Gastroesophageal sphincter (tissue), 4 donors: ENCODE measurements at regions not wholly inside any gene's neighbourhood (a gene's known extent, or its start where the extent isn't known, plus 50 kb on each side); places are given as distances from the start of the nearest gene placed in this dataset.
A peak's percentile ranks its signal among the peaks of the same experiment; 100 is the strongest.

Experiments
- ATAC-seq: fragments of 150-250 bp; one replicate; pipeline ENCODE4 v1.9.1; 2016; ENCODE audit warnings: mild to moderate bottlenecking, moderate library complexity
- H3K27ac ChIP-seq, 4 donors: fragments of 200-600 bp; sonication (generic) in 3 of 4; 1 replicate in 3 of 4; 2 replicates in 1 of 4; pipeline ENCODE4 v1.5.1; 2016 to 2019
- H3K27me3 ChIP-seq: fragments of 200-600 bp; sonication (generic); one replicate; pipeline ENCODE4 v1.5.1; 2019
- H3K36me3 ChIP-seq, 2 donors: fragments of 200-600 bp; sonication (generic); one replicate each; pipeline ENCODE4 v1.5.1; 2019; ENCODE audit warnings: control low read depth in 1 of 2
- H3K4me1 ChIP-seq, 3 donors: fragments of 200-600 bp; sonication (generic); 1 replicate in 2 of 3; 2 replicates in 1 of 3; pipeline ENCODE4 v1.5.1; 2016 to 2019; ENCODE audit warnings: control low read depth in 2 of 3
- H3K4me3 ChIP-seq, 2 donors: fragments of 200-600 bp; sonication (generic); one replicate each; pipeline ENCODE4 v1.5.1; 2019; ENCODE audit warnings: mild to moderate bottlenecking in 1 of 2, moderate library complexity in 1 of 2
- H3K9me3 ChIP-seq, 3 donors: fragments of 200-600 bp; sonication (generic); one replicate each; pipeline ENCODE4 v1.5.1; 2017 to 2019; ENCODE audit warnings: control low read depth in 2 of 3
- CTCF ChIP-seq, 4 experiments: fragments of 200-600 bp in 2 of 4; fragments of 450-650 bp in 2 of 4; sonication (generic) in 1 of 4; IDR thresholded peaks; one replicate each; pipeline ENCODE4 v1.5.1; 2017 to 2019; ENCODE audit warnings: antibody characterized with exemption in 4 of 4, mild to moderate bottlenecking in 2 of 4, moderate library complexity in 2 of 4
- EP300 ChIP-seq: sonication (generic); formaldehyde crosslinking; IDR thresholded peaks from one replicate; pipeline ENCODE4 v1.6.1; 2017; ENCODE audit warnings: antibody characterized with exemption, mild to moderate bottlenecking
- POLR2A ChIP-seq, 2 donors: fragments of 450-650 bp; IDR thresholded peaks; one replicate each; pipeline ENCODE4 v1.6.1; 2017; ENCODE audit warnings: antibody characterized with exemption in 2 of 2, mild to moderate bottlenecking in 2 of 2, moderate library complexity in 1 of 2
- POLR2AphosphoS5 ChIP-seq: sonication (generic); formaldehyde crosslinking; IDR thresholded peaks from one replicate; pipeline ENCODE4 v1.6.1; 2017; ENCODE audit warnings: antibody characterized with exemption
- WGBS, 2 donors: methylation state at CpG; one replicate each; pipeline ENCODE4 v1.1.5; 2018; ENCODE audit warnings: low coverage in 1 of 2; 5-methylcytosine and 5-hydroxymethylcytosine counted together

GRCh38 chr18:48477348-48477747 is 61.5 kb upstream of the CTIF start:
- no peak for ATAC-seq
- Histone ChIP-seq H3K9me3 (peaks cover 0 to 5% (median 0%) of the 10 kb centered on the region in 3 donors), H3K27me3 (no peaks in the 10 kb centered on the region), H3K4me1 (peaks cover 0 to 8% (median 0%) of the 10 kb centered on the region in 3 donors), H3K4me3 (no peak overlapping the region), H3K27ac (no peak overlapping the region), H3K36me3 (no peaks in the 10 kb centered on the region)
- TF ChIP-seq EP300 (no peak), POLR2AphosphoS5 (no peak), POLR2A (IDR thresholded peaks at IDR 0.05) (no peak), CTCF (IDR thresholded peaks at IDR 0.05) (no peak)
- 55 to 78% methylated on average over 2 of the region's 2 CpGs for WGBS, 2 donors

- peaks cover 0 to 8% (median 0%) of the 10 kb centered on the region in 3 donors for H3K4me1 ChIP-seq
- no peak overlapping the region for H3K4me3 ChIP-seq
- WGBS, 2 donors: 71 to 92% methylated on average over 1 to 2 of the region's 3 CpGs
- no peak overlapping the region for H3K27ac ChIP-seq
- H3K27me3 ChIP-seq: no peaks in the 10 kb centered on the region
- no peaks in the 10 kb centered on the region for H3K36me3 ChIP-seq
- TF ChIP-seq EP300 (no peak), POLR2A (IDR thresholded peaks at IDR 0.05) (no peak), POLR2AphosphoS5 (no peak), CTCF (IDR thresholded peaks at IDR 0.05) (no peak)
- H3K9me3 ChIP-seq: peaks cover 0 to 5% (median 0%) of the 10 kb centered on the region in 3 donors
- no peak for ATAC-seq
Measured at GRCh38 chr18:48476550-48476917, 62.3 kb upstream of the CTIF start.

- peak; percentile 70 for ATAC-seq
- peaks cover 0 to 9% (median 0%) of the 10 kb centered on the region in 3 donors for H3K4me1 ChIP-seq
- no peak overlapping the region for H3K4me3 ChIP-seq
- TF ChIP-seq POLR2AphosphoS5 (no peak), POLR2A (IDR thresholded peaks at IDR 0.05) (no peak), CTCF (IDR thresholded peaks at IDR 0.05) (peak; percentile 70 to 91 (median 88))
- H3K36me3 ChIP-seq: no peaks in the 10 kb centered on the region
- 33 to 46% methylated on average over 6 of the region's 8 CpGs for WGBS, 2 donors
- no peak overlapping the region for H3K27ac ChIP-seq
- H3K27me3 ChIP-seq: no peaks in the 10 kb centered on the region
- peaks cover 0 to 5% (median 0%) of the 10 kb centered on the region in 3 donors for H3K9me3 ChIP-seq
Measured at GRCh38 chr18:48475635-48476549, 62.9 kb upstream of the CTIF start.

- no peaks in the 10 kb centered on the region for H3K27me3 ChIP-seq
- no peak overlapping the region for H3K4me3 ChIP-seq
- TF ChIP-seq POLR2A (IDR thresholded peaks at IDR 0.05): no peak
- peaks cover 0 to 5% (median 0%) of the 10 kb centered on the region in 3 donors for H3K9me3 ChIP-seq
- H3K27ac ChIP-seq: no peak overlapping the region
- no peaks in the 10 kb centered on the region for H3K36me3 ChIP-seq
- H3K4me1 ChIP-seq: peaks cover 0 to 18% (median 3%) of the 10 kb centered on the region in 3 donors
- no peak for ATAC-seq
- WGBS, 2 donors: 85 to 100% methylated on average over 1 of the region's 1 CpG
Measured at GRCh38 chr18:48473816-48474215, 64.6 kb upstream of the ZBTB7C start.

- Histone ChIP-seq H3K4me3 (no peak overlapping the region), H3K27me3 (no peaks in the 10 kb centered on the region), H3K9me3 (no peaks in the 10 kb centered on the region), H3K36me3 (no peaks in the 10 kb centered on the region), H3K4me1 (peaks cover 0 to 18% (median 3%) of the 10 kb centered on the region in 3 donors), H3K27ac (no peak overlapping the region)
- WGBS, 2 donors: 56 to 70% methylated on average over 2 to 3 of the region's 3 CpGs
- no peak for ATAC-seq
- TF ChIP-seq EP300 (no peak), POLR2AphosphoS5 (no peak), CTCF (IDR thresholded peaks at IDR 0.05) (no peak), POLR2A (IDR thresholded peaks at IDR 0.05) (no peak)
Measured at GRCh38 chr18:48472610-48473009, 63.4 kb upstream of the ZBTB7C start.
